ENCODE measurements at regions not wholly inside any gene's neighbourhood (a gene's known extent, or its start where the extent isn't known, plus 50 kb on each side); places are given as distances from the start of the nearest gene placed in this dataset.

- no peak for TF ChIP-seq CTCF (IDR thresholded peaks at IDR 0.05; ENCODE audit: poor library complexity)
- no peak for TF ChIP-seq EZH2 (IDR thresholded peaks at IDR 0.05; ENCODE audit: borderline replicate concordance)
These were observed 152.3 kb upstream of the SHH start for GRCh38 chr7:155964543-155964942.

All from hepatocyte (in vitro differentiated cells).